COR-L47 (cell line): ENCODE measurements at regions not wholly inside any gene's neighbourhood (a gene's known extent, or its start where the extent isn't known, plus 50 kb on each side); places are given as distances from the start of the nearest gene placed in this dataset.

Experiments used
- DNase-seq: peaks from one replicate; lab custom pipeline; 2025; lab: John Stamatoyannopoulos, UW

GRCh38 chr2:221109552-221109951, 462.6 kb downstream of the EPHA4 start:
- DNase-seq = no peak

GRCh38 chr2:221111739-221112138, 460.4 kb downstream of the EPHA4 start:
- no peak for DNase-seq

- DNase-seq = no peak
Measured at GRCh38 chr2:221112744-221113143, 459.4 kb downstream of the EPHA4 start.

- no peak for DNase-seq
Measured at GRCh38 chr2:221115944-221116343, 456.2 kb downstream of the EPHA4 start.

GRCh38 chr2:221120643-221121042, 451.5 kb downstream of the EPHA4 start:
- DNase-seq = no peak

GRCh38 chr2:221123396-221123795, 448.7 kb downstream of the EPHA4 start:
- DNase-seq = no peak

GRCh38 chr2:221124532-221125240, 447.4 kb downstream of the EPHA4 start:
- peak; percentile 73 for DNase-seq

- no peak for DNase-seq
Measured at GRCh38 chr2:221125691-221126090, 446.4 kb downstream of the EPHA4 start.

GRCh38 chr2:221129657-221130056, 442.4 kb downstream of the EPHA4 start:
- DNase-seq = no peak

- no peak for DNase-seq
Measured at GRCh38 chr2:221130431-221130830, 441.7 kb downstream of the EPHA4 start.

GRCh38 chr2:221133941-221134340, 438.2 kb downstream of the EPHA4 start:
- no peak for DNase-seq

- no peak for DNase-seq
Measured at GRCh38 chr2:221134718-221135117, 437.4 kb downstream of the EPHA4 start.

GRCh38 chr2:221135699-221136098, 436.4 kb downstream of the EPHA4 start:
- DNase-seq = no peak

- DNase-seq = no peak
Measured at GRCh38 chr2:221137385-221137784, 434.7 kb downstream of the EPHA4 start.

GRCh38 chr2:221142341-221142740, 429.8 kb downstream of the EPHA4 start:
- no peak for DNase-seq

GRCh38 chr2:221143231-221143630, 428.9 kb downstream of the EPHA4 start:
- DNase-seq = no peak

GRCh38 chr2:221144909-221145308, 427.2 kb downstream of the EPHA4 start:
- no peak for DNase-seq

GRCh38 chr2:221145396-221145795, 426.7 kb downstream of the EPHA4 start:
- DNase-seq = no peak

GRCh38 chr2:221153226-221153625, 418.9 kb downstream of the EPHA4 start:
- DNase-seq = peak; percentile 32

GRCh38 chr2:221154176-221154575, 417.9 kb downstream of the EPHA4 start:
- no peak for DNase-seq

- DNase-seq = no peak
Measured at GRCh38 chr2:221156062-221156734, 415.9 kb downstream of the EPHA4 start.

- no peak for DNase-seq
Measured at GRCh38 chr2:221161186-221161585, 410.9 kb downstream of the EPHA4 start.

GRCh38 chr2:221166292-221166691, 405.8 kb downstream of the EPHA4 start:
- no peak for DNase-seq

- no peak for DNase-seq
Measured at GRCh38 chr2:221167561-221167960, 404.5 kb downstream of the EPHA4 start.
